ENCODE measurements at regions not wholly inside any gene's neighbourhood (a gene's known extent, or its start where the extent isn't known, plus 50 kb on each side); places are given as distances from the start of the nearest gene placed in this dataset.

- TF ChIP-seq, protein P1, sequence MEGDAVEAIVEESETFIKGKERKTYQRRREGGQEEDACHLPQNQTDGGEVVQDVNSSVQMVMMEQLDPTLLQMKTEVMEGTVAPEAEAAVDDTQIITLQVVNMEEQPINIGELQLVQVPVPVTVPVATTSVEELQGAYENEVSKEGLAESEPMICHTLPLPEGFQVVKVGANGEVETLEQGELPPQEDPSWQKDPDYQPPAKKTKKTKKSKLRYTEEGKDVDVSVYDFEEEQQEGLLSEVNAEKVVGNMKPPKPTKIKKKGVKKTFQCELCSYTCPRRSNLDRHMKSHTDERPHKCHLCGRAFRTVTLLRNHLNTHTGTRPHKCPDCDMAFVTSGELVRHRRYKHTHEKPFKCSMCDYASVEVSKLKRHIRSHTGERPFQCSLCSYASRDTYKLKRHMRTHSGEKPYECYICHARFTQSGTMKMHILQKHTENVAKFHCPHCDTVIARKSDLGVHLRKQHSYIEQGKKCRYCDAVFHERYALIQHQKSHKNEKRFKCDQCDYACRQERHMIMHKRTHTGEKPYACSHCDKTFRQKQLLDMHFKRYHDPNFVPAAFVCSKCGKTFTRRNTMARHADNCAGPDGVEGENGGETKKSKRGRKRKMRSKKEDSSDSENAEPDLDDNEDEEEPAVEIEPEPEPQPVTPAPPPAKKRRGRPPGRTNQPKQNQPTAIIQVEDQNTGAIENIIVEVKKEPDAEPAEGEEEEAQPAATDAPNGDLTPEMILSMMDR (IDR thresholded peaks at IDR 0.05) = no peak
- TF ChIP-seq POLR2A (IDR thresholded peaks at IDR 0.05; ENCODE audit: low read length) = no peak
- no peak for TF ChIP-seq MAX (IDR thresholded peaks at IDR 0.05)
Measured at GRCh38 chr1:229949500-229949899, 117.5 kb upstream of the GALNT2 start.
